ENCODE measurements at regions not wholly inside any gene's neighbourhood (a gene's known extent, or its start where the extent isn't known, plus 50 kb on each side); places are given as distances from the start of the nearest gene placed in this dataset.

DNA sequence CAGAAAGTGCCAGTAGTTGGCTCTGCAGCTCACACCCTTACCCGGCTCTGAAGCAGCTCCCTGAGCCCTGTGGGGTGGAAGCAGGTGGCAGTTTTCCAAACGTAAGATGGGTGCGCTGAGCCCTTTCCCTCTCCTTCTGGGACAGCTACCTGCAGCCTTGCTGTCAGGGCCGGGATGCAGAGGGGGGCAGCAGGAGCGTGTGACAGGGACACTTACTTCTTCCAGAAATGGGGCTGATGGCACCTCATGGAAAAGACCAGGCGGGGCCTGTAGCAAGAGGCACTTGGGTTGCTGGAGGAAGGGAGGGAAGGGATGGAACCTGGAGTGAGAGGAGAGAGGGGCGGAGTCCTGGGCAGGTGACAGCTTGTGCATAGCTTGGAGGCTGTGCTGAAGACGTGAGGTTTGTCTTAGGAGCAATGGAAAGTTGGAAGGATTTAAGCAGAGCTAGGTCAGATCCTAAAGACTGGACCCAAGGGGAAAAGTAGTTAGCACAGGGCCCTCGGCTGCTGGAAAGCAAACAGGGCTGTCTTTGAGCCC is 216.8 kb upstream of the RPL38 start:
- no peak for DNase-seq (ENCODE audit: low spot score)

GRCh38 chr17:73987395-73987794 is 216.1 kb upstream of the RPL38 start:
- DNase-seq (ENCODE audit: low spot score), result no peak

DNA sequence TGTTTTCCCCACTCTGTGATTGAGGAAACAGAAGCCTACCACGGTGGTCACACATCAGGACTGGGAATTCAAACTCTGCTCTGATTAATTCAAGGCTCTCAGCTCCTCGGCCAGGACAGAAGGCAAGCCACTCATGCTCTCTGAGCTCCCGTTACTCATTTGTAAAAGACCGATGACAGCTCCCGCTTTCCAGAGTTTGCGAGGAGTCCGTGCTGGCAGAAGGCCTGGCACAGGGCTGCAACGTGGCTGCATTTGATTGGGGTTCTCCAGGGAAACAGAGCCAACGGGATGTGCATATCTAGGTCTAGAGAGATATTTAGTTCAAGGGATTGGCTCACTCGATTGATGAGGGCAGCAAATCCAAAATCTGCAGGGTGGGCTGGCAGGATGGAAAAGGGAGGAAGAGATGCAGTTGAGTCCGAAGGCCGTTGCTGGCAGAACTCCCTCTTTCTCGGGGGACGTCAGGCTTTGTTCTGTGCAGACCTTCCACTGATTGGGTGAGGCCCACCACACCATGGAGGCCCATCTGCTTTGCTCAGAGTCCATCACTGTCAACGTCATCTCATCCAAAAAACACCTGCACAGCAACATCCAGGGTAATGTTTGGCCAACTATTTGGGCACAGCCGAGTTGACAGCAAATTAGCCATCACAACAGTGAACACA is 215.5 kb upstream of the RPL38 start:
- DNase-seq (ENCODE audit: low spot score), result no peak

- no peak for DNase-seq (ENCODE audit: low spot score)
Measured at GRCh38 chr17:73989671-73990070, 213.8 kb upstream of the RPL38 start.

- no peak for DNase-seq (ENCODE audit: low spot score)
Measured at GRCh38 chr17:73990290-73990689, 213.2 kb upstream of the RPL38 start.

- DNase-seq (ENCODE audit: low spot score), result no peak
Measured at GRCh38 chr17:73991260-73991659, 212.2 kb upstream of the RPL38 start.

DNA sequence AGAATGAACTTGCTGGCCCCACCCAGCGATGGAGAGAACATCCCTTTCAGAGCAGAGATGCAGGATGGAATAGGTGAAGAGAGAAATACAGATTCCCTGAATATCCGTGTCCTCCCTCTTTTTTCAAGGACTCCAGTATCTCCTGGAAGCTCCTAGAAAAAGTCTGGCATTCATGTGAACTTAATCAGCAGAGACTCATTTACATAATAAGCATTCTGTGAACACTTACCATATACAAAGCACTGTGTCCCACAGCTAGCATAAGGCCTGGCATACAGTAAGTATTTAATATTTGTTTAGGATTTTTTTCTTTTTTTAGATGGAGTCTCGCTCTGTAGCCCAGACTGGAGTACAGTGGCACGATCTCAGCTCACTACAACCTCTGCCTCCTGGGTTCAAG is 208.5 kb upstream of the RPL38 start:
- no peak for DNase-seq (ENCODE audit: low spot score)

DNA sequence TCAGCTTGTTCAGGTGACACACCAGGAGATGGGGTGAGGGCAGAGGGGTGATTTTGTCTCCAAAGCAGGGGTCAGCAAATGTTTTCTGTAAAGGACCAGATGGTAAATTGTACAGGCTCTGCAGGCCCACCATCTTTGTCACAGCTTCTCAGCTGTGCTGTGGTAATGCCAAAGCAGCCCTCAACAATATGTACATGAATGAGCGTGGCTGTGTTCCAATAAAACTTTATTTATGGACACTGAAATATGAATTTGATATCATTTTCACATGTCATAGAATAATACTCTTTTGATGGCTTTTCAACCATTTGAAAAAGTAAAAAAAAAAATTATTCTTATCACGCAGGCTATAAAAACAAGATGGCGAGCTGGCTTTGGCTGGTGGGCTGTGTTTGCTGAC is 206.4 kb upstream of the RPL38 start:
- DNase-seq (ENCODE audit: low spot score), result no peak

DNA sequence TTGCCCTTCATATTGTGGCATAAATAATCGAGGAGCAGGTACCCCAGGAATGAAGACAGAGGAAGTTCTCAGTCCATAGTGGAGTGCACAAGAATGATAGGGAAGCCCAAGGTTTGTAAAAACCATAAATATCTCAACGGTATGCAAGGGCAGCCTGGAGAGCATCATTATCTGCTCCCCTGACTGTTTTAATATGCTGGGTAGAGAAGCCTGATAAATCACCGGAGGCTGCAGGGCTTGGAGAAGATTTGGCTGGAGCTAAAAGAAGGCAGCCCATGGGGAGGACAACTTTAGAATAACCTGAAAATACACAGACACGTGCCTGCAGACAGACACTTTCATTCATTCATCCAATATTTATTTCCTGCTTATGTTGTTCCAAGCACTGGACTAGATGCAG is 205.2 kb upstream of the RPL38 start:
- no peak for DNase-seq (ENCODE audit: low spot score)

DNA sequence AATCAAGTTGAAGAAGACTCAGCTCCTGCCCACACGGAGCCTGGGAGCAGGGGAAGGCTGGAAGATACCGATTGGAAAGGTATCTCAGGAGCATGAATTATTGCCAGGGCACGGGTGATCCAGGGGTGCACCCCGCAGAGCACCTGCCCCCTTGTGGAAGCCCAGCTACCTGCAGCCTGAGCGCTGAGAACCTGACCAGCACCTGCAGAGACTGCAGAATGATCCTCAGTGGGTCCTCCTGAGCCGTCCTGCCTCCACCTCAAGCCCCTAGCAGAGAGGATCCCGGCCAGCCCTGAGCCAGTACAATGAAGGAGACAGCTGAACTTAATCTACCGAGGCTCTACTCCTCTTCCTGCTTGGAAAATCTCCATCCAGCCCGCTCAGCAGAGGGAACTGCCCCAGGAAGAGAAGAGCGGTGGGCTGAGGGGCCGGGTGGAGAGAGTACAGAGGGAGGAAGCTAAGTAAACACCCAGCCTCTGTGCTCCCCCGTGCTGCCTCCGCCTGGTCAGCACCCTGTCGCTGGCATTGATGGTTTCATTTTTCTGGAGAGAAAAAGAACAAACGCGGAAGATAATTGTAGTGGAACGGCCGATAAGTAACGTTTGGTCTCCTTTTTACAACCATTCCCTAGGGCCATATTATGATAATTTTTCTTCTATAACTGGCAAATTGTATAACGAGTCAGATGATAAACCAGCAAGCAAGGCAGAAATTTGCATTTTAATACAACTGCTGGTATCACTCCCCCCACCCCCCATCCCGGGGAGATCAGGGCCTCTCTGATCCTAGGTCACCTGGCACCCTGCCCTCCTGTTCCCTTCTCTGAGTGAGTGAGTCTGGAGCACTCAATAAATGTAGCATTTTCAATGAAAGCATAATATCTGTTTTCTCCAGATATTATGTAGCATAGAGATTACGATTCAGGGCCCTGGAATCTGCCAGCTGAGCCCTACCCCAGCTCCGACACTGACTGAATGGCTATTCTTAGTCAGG is 204.5 kb upstream of the RPL38 start:
- peak; percentile 41 for DNase-seq (ENCODE audit: low spot score)

DNA sequence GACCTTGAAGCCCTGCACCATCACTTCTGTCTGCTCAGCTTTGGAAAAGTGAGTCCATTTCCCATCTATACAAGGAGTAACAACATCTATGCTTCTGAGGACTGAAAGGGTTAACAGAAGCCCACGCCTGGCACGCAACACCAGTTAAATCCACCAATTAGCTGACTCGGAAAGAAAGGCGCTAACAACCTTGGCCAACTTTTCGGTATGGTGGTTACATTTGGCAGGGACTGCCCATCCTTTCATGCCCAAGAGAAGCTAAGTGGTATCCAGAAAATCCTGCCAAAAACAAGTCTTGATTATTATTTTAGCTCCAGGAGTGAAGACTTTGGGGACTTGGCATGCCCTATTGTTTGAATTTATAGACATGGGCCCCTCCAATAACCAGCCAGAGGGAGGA is 202.3 kb upstream of the RPL38 start:
- no peak for DNase-seq (ENCODE audit: low spot score)

DNA sequence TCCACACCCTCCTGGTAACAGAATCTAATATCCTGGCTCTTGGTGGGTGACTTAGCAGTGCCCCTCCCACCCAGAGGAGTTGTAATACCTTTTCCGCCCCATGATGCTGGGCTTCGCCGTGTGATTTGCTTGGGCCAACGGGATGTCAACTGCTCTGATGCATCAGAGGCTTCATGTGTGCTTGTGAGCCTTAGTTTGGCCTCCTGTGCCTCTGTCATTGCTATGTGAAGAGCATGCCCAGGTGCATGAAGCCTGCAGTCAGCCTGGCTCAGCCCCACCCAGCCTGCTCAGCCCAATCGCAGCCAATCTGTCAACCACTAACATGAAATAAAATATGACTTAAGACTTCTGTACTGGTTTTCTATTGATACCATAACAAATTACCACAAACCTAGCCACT is 201.2 kb upstream of the RPL38 start:
- DNase-seq (ENCODE audit: low spot score), result no peak

DNA sequence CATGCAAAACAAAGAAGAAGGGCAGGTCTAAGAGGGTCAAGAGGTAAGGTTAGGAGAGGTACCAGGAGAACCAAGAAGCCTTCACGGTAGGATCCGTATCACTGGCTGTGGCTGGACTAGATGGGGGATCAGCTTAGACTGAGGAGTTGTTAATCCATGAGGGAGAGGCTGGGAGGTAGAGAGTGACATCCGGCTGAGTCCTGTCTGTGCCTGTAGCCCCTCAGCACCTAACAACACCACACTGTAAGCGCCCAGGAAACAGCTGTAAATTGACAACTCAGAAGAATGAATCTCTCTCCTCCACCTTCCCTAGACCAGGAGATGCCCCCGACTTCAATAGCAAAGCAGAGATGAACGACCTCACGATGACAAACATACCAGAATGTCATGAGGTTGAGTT is 199.4 kb upstream of the RPL38 start:
- DNase-seq (ENCODE audit: low spot score), result no peak

DNA sequence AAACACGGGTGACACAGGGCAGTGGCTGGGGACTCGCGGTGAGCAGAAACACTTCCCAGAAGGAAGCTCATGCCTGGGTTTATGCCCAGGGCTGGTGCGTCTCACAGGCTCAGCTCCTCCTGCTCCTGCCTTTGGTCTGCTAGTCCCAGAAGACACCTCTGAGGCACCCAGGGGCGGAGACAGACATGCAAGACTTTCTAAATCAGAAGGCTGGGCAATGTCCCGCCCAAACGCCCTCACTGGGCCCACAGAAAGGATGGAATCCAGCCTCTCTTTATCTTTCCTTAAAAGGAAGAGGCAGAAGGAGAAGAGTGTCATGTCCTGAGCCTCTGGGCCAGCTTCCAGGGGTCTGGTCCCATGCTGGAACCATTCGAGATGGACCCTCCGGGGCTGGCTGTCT is 197.7 kb upstream of the RPL38 start:
- DNase-seq (ENCODE audit: low spot score), result no peak

DNA sequence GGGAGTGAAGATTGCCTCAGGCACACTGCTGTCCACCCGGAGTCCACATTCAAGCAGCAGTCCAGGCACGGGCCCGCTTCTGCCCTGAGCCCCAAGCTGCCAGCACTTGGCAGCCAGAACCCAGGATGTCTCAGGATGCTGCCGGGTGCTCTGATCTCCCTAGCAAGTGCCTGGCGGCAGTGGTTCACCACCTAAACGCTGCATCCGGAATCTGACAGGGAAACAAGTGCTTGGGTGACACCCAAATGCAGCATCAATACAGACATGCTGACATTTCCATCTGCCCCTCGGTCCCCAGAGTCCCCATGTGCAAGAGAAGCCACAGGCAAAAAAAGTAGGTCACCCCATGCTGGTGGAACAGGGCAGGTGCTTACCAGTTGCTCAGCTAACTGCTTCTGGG is 197.1 kb upstream of the RPL38 start:
- DNase-seq (ENCODE audit: low spot score), result no peak

- DNase-seq (ENCODE audit: low spot score), result peak; percentile 6
Measured at GRCh38 chr17:74008196-74008595, 195.3 kb upstream of the RPL38 start.

GRCh38 chr17:74009056-74009625 is 194.3 kb upstream of the RPL38 start:
- DNase-seq (ENCODE audit: low spot score), result no peak

GRCh38 chr17:74010903-74011302 is 192.6 kb upstream of the RPL38 start:
- no peak for DNase-seq (ENCODE audit: low spot score)

DNA sequence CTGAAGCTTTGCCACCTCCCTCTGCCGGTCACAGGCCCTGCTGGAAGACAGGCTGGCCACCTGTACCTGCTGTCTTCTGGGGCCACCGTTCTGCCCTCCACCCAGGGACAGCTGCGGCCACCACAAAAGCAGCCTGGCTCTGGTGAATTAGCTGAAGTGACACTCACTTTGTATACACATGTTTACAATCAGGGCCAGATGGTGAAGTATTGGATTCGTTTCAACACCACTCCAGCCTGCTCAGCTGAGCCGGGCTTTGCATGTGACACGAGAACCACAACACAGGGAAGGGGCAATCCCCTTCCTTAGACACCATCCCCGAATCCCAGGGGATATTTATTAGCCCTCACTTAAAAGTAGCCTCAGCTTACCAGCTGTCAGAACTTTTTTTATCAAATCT is 191.5 kb upstream of the RPL38 start:
- DNase-seq (ENCODE audit: low spot score), result no peak

DNA sequence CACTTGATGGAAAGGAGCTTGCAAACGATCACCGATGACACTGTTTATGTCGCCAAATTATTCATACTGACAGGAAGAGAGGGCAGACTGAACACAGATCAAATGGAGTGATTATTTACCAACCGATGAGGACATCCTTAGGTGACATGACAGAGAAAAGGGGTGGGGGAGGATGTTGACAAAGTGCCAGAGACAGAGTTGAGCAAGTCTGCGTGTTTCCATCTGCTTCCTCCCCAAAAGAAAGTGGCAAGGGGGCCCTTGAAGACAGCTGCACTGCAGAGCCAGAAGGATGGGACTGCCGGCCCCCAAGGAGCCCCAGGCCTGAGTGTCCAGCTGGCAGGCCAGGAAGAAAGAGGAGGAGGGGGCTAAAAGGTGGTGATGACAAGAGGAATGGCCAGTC is 191.0 kb upstream of the RPL38 start:
- DNase-seq (ENCODE audit: low spot score), result peak; percentile 52

- no peak for DNase-seq (ENCODE audit: low spot score)
Measured at GRCh38 chr17:74015316-74015715, 188.2 kb upstream of the RPL38 start.

DNA sequence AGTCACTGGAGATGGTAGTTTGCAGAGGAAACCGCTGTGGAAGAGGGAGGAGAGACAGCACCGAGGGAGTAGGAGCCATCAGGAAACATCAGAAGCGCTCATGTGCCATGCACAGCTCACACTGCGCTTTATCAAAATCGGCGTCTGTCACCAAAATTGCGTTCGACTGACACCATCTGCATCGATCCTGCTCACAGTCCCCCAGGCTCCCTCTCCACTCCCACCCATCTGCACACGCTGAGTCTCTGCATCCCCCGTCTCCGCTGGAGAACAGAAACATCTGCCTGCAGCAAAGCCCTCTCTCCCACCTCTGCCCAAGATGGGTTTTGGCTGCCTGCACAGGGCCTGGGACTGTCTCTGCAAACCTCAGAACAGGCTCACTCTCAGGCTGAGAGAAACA is 187.5 kb upstream of the RPL38 start:
- DNase-seq (ENCODE audit: low spot score), result no peak

GRCh38 chr17:74016461-74016860 is 187.0 kb upstream of the RPL38 start:
- DNase-seq (ENCODE audit: low spot score), result no peak

Data from CD4-positive, alpha-beta T cell treated with Interleukin-6 at 100 ng/mL for 8 hours (primary cell).